GM19438 (cell line): ENCODE measurements at regions not wholly inside any gene's neighbourhood (a gene's known extent, or its start where the extent isn't known, plus 50 kb on each side); places are given as distances from the start of the nearest gene placed in this dataset.

Experiments
- ATAC-seq: cut with Tn5 transposase; IDR thresholded peaks from one replicate; pipeline ENCODE4 v1.9.1; 2021; ENCODE audit warnings: low read depth; ENCODE audit not compliant: unreplicated experiment

- ATAC-seq: no peak
Measured at GRCh38 chr12:126509572-126509971, 1444.3 kb downstream of the AACS start.

- ATAC-seq: no peak
Measured at GRCh38 chr12:126510630-126511029, 1445.4 kb downstream of the AACS start.

- no peak for ATAC-seq
Measured at GRCh38 chr12:126512916-126513913, 1448.0 kb downstream of the AACS start.

- no peak for ATAC-seq
Measured at GRCh38 chr12:126518596-126519200, 1453.5 kb downstream of the AACS start.

- ATAC-seq: no peak
Measured at GRCh38 chr12:126519833-126520232, 1454.6 kb downstream of the AACS start.

- ATAC-seq: no peak
Measured at GRCh38 chr12:126523891-126524290, 1458.7 kb downstream of the AACS start.

GRCh38 chr12:126534495-126534894 is 1469.3 kb downstream of the AACS start:
- ATAC-seq: no peak

GRCh38 chr12:126534942-126535341 is 1469.7 kb downstream of the AACS start:
- ATAC-seq: no peak

GRCh38 chr12:126535971-126536370 is 1470.7 kb downstream of the AACS start:
- no peak for ATAC-seq

GRCh38 chr12:126537961-126538530 is 1472.8 kb downstream of the AACS start:
- ATAC-seq: no peak

- no peak for ATAC-seq
Measured at GRCh38 chr12:126538888-126539287, 1473.7 kb downstream of the AACS start.

GRCh38 chr12:126545411-126545810 is 1480.2 kb downstream of the AACS start:
- no peak for ATAC-seq

GRCh38 chr12:126547905-126548304 is 1482.7 kb downstream of the AACS start:
- ATAC-seq: no peak

GRCh38 chr12:126551869-126552268 is 1486.6 kb downstream of the AACS start:
- ATAC-seq: no peak

GRCh38 chr12:126554625-126555024 is 1489.4 kb downstream of the AACS start:
- no peak for ATAC-seq

GRCh38 chr12:126557659-126558058 is 1492.4 kb downstream of the AACS start:
- ATAC-seq: no peak

- ATAC-seq: no peak
Measured at GRCh38 chr12:126558219-126558618, 1493.0 kb downstream of the AACS start.

GRCh38 chr12:126558810-126559209 is 1493.6 kb downstream of the AACS start:
- no peak for ATAC-seq

- ATAC-seq: no peak
Measured at GRCh38 chr12:126567016-126567415, 1501.8 kb downstream of the AACS start.

- no peak for ATAC-seq
Measured at GRCh38 chr12:126569706-126570105, 1504.5 kb downstream of the AACS start.

GRCh38 chr12:126570566-126570965 is 1505.3 kb downstream of the AACS start:
- ATAC-seq: no peak
